HCT116 (cell line): ENCODE measurements at regions not wholly inside any gene's neighbourhood (a gene's known extent, or its start where the extent isn't known, plus 50 kb on each side); places are given as distances from the start of the nearest gene placed in this dataset.

Experiments
- ATAC-seq: fragments of 200-7000 bp; cut with Tn5 transposase; 2 replicates; pipeline ENCODE4 v1.9.1; 2020; ENCODE audit warnings: mild to moderate bottlenecking, moderate library complexity
- BruUV-seq: library from RNA; stranded (reverse); fragments of 400-500 nt; replicated peaks from 2 replicates; lab custom pipeline; 2021; lab: Mats Ljungman, UMichigan
- CTCF ChIA-PET: fragments of 300-600 bp; sonication (Branson Sonifier 250); formaldehyde crosslinking; loops from one replicate; lab custom pipeline; 2021; ENCODE audit warnings: antibody characterized with exemption; lab: Charles Lee
- POLR2A ChIA-PET: fragments of 300-600, 350-600 bp; sonication (Branson Sonifier 250); formaldehyde crosslinking; loops from one replicate; lab custom pipeline; 2021; ENCODE audit warnings: antibody characterized with exemption; lab: Charles Lee
- RAD21 ChIA-PET, 2 experiments: fragments of 300-600 bp; sonication (Branson Sonifier 250); formaldehyde crosslinking; loops; one replicate each; lab custom pipeline; 2023; ENCODE audit warnings: low total read pairs in 2 of 2; ENCODE audit not compliant: uncharacterized antibody in 2 of 2, unreplicated experiment in 2 of 2, low non-redundant PET in 1 of 2; lab: Charles Lee
- DNase-seq: peaks from one replicate; pipeline ENCODE4 v3.0.0-alpha.2; 2010; ENCODE audit warnings: low read depth, low spot score
- H2AFZ ChIP-seq: fragments of 200-600 bp; shearing (Covaris generic), sonication (generic); 2 replicates; pipeline ENCODE4 v1.6.1; 2017; ENCODE audit warnings: low read depth, mixed run types, mixed read lengths, antibody characterized with exemption, low read length; ENCODE audit not compliant: poor library complexity, severe bottlenecking
- H3K27ac ChIP-seq: 2 replicates; pipeline ENCODE4 v1.5.1; 2012; ENCODE audit warnings: low read depth, low read length
- H3K27me3 ChIP-seq: fragments of 200-600 bp; sonication (generic); 2 replicates; pipeline ENCODE4 v1.6.1; 2016; ENCODE audit warnings: mixed run types, low read length, mixed read lengths; ENCODE audit not compliant: insufficient read depth
- H3K36me3 ChIP-seq, 2 experiments: fragments of 200-500 bp in 1 of 2; fragments of 200-600 bp in 1 of 2; sonication (Bioruptor generic) in 1 of 2; sonication (generic) in 1 of 2; 2 replicates each; pipeline versions ENCODE4 v1.5.1 to v1.6.1; 2014 to 2016; ENCODE audit warnings: low read length in 2 of 2, inconsistent platforms in 1 of 2, mixed read lengths in 1 of 2, mixed run types in 1 of 2; ENCODE audit not compliant: insufficient read depth in 2 of 2, control insufficient read depth in 1 of 2
- H3K4me1 ChIP-seq, 2 experiments: fragments of 200-600 bp in 1 of 2; sonication (generic) in 1 of 2; 2 replicates each; pipeline versions ENCODE4 v1.5.1 to v1.6.1; 2012 to 2017; ENCODE audit warnings: low read length in 2 of 2, inconsistent platforms in 1 of 2, mild to moderate bottlenecking in 1 of 2, mixed read lengths in 1 of 2, mixed run types in 1 of 2, moderate library complexity in 1 of 2; ENCODE audit not compliant: insufficient read depth in 2 of 2, control insufficient read depth in 1 of 2
- H3K4me2 ChIP-seq: fragments of 200-600 bp; sonication (generic); 2 replicates; pipeline ENCODE4 v1.6.1; 2017; ENCODE audit warnings: mixed run types, low read length, mixed read lengths
- H3K4me3 ChIP-seq, 2 experiments: fragments of 200-600 bp in 1 of 2; sonication (generic) in 1 of 2; replicated peaks in 1 of 2; 2 replicates each; pipeline ENCODE4 v1.5.1; 2011 to 2016; ENCODE audit warnings: low read length in 2 of 2, control low read depth in 1 of 2, low read depth in 1 of 2, mild to moderate bottlenecking in 1 of 2, mixed read lengths in 1 of 2, mixed run types in 1 of 2
- H3K79me2 ChIP-seq: fragments of 200-600 bp; sonication (generic); 2 replicates; pipeline ENCODE4 v1.6.1; 2017; ENCODE audit warnings: mild to moderate bottlenecking, mixed run types, low read length, moderate library complexity, mixed read lengths; ENCODE audit not compliant: insufficient read depth
- H3K9ac ChIP-seq: fragments of 200-600 bp; sonication (generic); 2 replicates; pipeline ENCODE4 v1.6.1; 2016; ENCODE audit warnings: low read length, mixed read lengths
- H3K9me2 ChIP-seq: fragments of 200-600 bp; sonication (generic), shearing (Covaris generic); 2 replicates; pipeline ENCODE4 v1.6.1; 2017; ENCODE audit warnings: mixed run types, mild to moderate bottlenecking, moderate library complexity; ENCODE audit not compliant: insufficient read depth
- H3K9me3 ChIP-seq, 2 experiments: fragments of 200-500 bp in 1 of 2; fragments of 200-600 bp in 1 of 2; sonication (Bioruptor generic) in 1 of 2; sonication (generic) in 1 of 2; 2 replicates each; pipeline ENCODE4 v1.6.1; 2014 to 2017; ENCODE audit warnings: low read length in 2 of 2, mixed read lengths in 2 of 2, inconsistent platforms in 1 of 2, low read depth in 1 of 2, mild to moderate bottlenecking in 1 of 2, mixed run types in 1 of 2, moderate library complexity in 1 of 2; ENCODE audit not compliant: control insufficient read depth in 1 of 2, insufficient read depth in 1 of 2
- H4K20me1 ChIP-seq: fragments of 200-600 bp; sonication (generic), shearing (Covaris generic); 2 replicates; pipeline ENCODE4 v1.6.1; 2017; ENCODE audit warnings: mixed run types, mild to moderate bottlenecking, moderate library complexity; ENCODE audit not compliant: insufficient read depth
- CBX3 ChIP-seq: IDR thresholded peaks from 2 replicates; pipeline ENCODE4 v1.6.1; 2012; ENCODE audit warnings: low read depth
- CEBPB ChIP-seq: IDR thresholded peaks from 2 replicates; pipeline ENCODE4 v1.6.1; 2012; ENCODE audit warnings: low read depth
- ELF1 ChIP-seq: IDR thresholded peaks from 2 replicates; pipeline ENCODE4 v1.6.1; 2012; ENCODE audit warnings: low read depth, borderline replicate concordance
- FOSL1 ChIP-seq: IDR thresholded peaks from 2 replicates; pipeline ENCODE4 v1.6.1; 2012; ENCODE audit warnings: low read depth
- JUND ChIP-seq: IDR thresholded peaks from 2 replicates; pipeline ENCODE4 v1.6.1; 2012
- POLR2A ChIP-seq: IDR thresholded peaks from 2 replicates; pipeline ENCODE4 v1.7.0; 2011; ENCODE audit warnings: borderline replicate concordance; ENCODE audit not compliant: insufficient read depth, insufficient read length; ENCODE audit errors: extremely low read depth
- POLR2AphosphoS5 ChIP-seq: IDR thresholded peaks from 2 replicates; pipeline ENCODE4 v1.6.1; 2011; ENCODE audit warnings: mild to moderate bottlenecking, low read depth, low read length, moderate library complexity
- SP1 ChIP-seq: IDR thresholded peaks from 2 replicates; pipeline ENCODE4 v1.6.1; 2012; ENCODE audit warnings: low read depth
- SRF ChIP-seq: IDR thresholded peaks from 2 replicates; pipeline ENCODE4 v1.6.1; 2012; ENCODE audit warnings: low read depth
- TCF7L2 ChIP-seq: IDR thresholded peaks from 2 replicates; pipeline ENCODE4 v1.7.0; 2011; ENCODE audit warnings: borderline replicate concordance, inconsistent platforms; ENCODE audit not compliant: insufficient read depth, insufficient read length; ENCODE audit errors: extremely low read depth
- YY1 ChIP-seq: IDR thresholded peaks from 2 replicates; pipeline ENCODE4 v1.6.1; 2011; ENCODE audit warnings: low read length, low read depth, moderate library complexity, mild to moderate bottlenecking; ENCODE audit not compliant: insufficient replicate concordance; ENCODE audit errors: extremely low read depth
- intact Hi-C: fragments of 100-400 bp; cut with micrococcal nuclease; formaldehyde crosslinking; loops from 2 replicates; pipeline ENCODE4 v1.10.0; 2022
- TF ChIP-seq, protein P1 (sequence below): IDR thresholded peaks from 2 replicates; pipeline ENCODE4 v1.6.1; 2012
- TF ChIP-seq, protein P2 (sequence below): IDR thresholded peaks from 2 replicates; pipeline ENCODE4 v1.6.1; 2011; ENCODE audit warnings: mild to moderate bottlenecking, low read length, moderate library complexity; ENCODE audit not compliant: insufficient replicate concordance; ENCODE audit errors: extremely low read depth
- TF ChIP-seq, protein P3 (sequence below): IDR thresholded peaks from 2 replicates; pipeline ENCODE4 v1.6.1; 2012

DNA sequence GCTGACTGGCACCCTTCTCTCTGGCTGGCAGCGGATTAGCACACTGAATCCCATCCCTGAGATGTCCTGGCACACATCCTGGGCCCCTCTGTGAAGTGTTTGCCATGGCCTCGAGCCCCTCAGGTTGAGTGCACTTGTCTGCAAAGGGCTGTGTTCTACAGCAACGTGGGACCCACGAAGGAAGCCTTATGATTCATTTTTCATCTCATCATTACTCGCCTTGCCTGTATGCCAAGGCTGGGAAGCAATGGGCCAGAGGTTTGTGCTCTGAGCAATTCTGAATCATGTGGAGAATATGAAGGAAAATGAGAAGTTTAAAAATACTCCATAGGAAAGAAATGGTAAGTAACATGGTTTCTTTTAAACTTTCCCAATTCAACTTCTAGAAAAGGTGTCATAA, 124.8 kb upstream of the LMO4 start:
- ATAC-seq, result no peak
- DNase-seq, result no peak

DNA sequence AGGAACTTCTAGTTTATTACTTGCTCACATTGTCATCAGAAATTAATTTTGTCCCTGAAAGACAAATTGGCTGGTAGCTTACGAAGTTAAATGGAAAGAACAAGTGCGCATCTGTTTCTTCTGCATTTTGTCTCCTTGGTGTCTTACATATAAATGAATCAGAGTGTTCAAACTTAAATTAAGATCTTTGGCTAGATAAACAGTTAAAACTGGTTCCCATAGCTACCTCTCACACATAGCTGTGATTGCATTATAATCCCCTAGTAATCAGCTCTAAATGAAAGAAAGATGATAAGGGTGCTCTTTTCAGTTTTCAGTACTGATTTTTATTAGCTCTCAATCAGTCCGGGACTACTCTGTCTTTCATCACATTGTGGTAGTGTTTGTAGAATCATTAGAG, 124.2 kb upstream of the LMO4 start:
- Histone ChIP-seq H3K9ac (no peak overlapping the region), H4K20me1 (no peaks in the 10 kb centered on the region), H3K9me3 (no peaks in the 10 kb centered on the region), H3K9me2 (no peaks in the 10 kb centered on the region), H3K4me3 (no peak overlapping the region), H3K79me2 (no peaks in the 10 kb centered on the region), H3K36me3 (no peaks in the 10 kb centered on the region), H3K4me2 (no peak overlapping the region), H3K27ac (no peak overlapping the region), H2AFZ (no peak overlapping the region), H3K27me3 (0 out of 2 replicates have a peak, but pooled peaks cover 4% of the 10 kb centered on the region), H3K4me1 (no peaks in the 10 kb centered on the region)
- intact Hi-C loops, result no loop called here
- DNase-seq, result no peak
- no TSS peak for BruUV-seq
- RAD21 ChIA-PET, result no interaction called here
- CTCF ChIA-PET, result no interaction called here
- no peak for ATAC-seq
- POLR2A ChIA-PET, result no interaction called here
- no peak for TF ChIP-seq POLR2A
- no peak for TF ChIP-seq YY1
- no peak for TF ChIP-seq SP1
- TF ChIP-seq, protein P1, sequence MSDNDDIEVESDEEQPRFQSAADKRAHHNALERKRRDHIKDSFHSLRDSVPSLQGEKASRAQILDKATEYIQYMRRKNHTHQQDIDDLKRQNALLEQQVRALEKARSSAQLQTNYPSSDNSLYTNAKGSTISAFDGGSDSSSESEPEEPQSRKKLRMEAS, result no peak
- TF ChIP-seq ELF1, result no peak
- no peak for TF ChIP-seq CBX3
- TF ChIP-seq FOSL1, result no peak
- no peak for TF ChIP-seq SRF
- TF ChIP-seq, protein P2, sequence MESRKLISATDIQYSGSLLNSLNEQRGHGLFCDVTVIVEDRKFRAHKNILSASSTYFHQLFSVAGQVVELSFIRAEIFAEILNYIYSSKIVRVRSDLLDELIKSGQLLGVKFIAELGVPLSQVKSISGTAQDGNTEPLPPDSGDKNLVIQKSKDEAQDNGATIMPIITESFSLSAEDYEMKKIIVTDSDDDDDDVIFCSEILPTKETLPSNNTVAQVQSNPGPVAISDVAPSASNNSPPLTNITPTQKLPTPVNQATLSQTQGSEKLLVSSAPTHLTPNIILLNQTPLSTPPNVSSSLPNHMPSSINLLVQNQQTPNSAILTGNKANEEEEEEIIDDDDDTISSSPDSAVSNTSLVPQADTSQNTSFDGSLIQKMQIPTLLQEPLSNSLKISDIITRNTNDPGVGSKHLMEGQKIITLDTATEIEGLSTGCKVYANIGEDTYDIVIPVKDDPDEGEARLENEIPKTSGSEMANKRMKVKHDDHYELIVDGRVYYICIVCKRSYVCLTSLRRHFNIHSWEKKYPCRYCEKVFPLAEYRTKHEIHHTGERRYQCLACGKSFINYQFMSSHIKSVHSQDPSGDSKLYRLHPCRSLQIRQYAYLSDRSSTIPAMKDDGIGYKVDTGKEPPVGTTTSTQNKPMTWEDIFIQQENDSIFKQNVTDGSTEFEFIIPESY, result no peak
- TF ChIP-seq, protein P3, sequence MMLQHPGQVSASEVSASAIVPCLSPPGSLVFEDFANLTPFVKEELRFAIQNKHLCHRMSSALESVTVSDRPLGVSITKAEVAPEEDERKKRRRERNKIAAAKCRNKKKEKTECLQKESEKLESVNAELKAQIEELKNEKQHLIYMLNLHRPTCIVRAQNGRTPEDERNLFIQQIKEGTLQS, result no peak
- TF ChIP-seq CEBPB, result no peak

More for the DNA sequence above, 124.8 kb upstream of the LMO4 start:
- Histone ChIP-seq H3K79me2 (no peaks in the 10 kb centered on the region), H3K36me3 (no peaks in the 10 kb centered on the region), H3K27me3 (0 out of 2 replicates have a peak, but pooled peaks cover 4% of the 10 kb centered on the region), H3K4me2 (no peak overlapping the region), H3K4me1 (no peaks in the 10 kb centered on the region), H3K9me2 (no peaks in the 10 kb centered on the region), H3K27ac (no peak overlapping the region), H2AFZ (no peak overlapping the region), H4K20me1 (no peaks in the 10 kb centered on the region), H3K4me3 (no peak overlapping the region), H3K9me3 (no peaks in the 10 kb centered on the region), H3K9ac (no peak overlapping the region)
- RAD21 ChIA-PET, result no interaction called here
- TF ChIP-seq FOSL1, result no peak
- TF ChIP-seq POLR2A, result no peak
- no peak for TF ChIP-seq CBX3
- TF ChIP-seq, protein P1, result no peak
- TF ChIP-seq YY1, result no peak
- TF ChIP-seq JUND, result no peak
- TF ChIP-seq TCF7L2, result no peak
- TF ChIP-seq POLR2AphosphoS5, result no peak
- TF ChIP-seq, protein P2, result no peak
- no peak for TF ChIP-seq ELF1
- TF ChIP-seq SP1, result no peak
- POLR2A ChIA-PET, result no interaction called here
- CTCF ChIA-PET, result no interaction called here
- intact Hi-C loops, result no loop called here
- BruUV-seq, result no TSS peak
